ENCODE measurements at regions not wholly inside any gene's neighbourhood (a gene's known extent, or its start where the extent isn't known, plus 50 kb on each side); places are given as distances from the start of the nearest gene placed in this dataset.

GRCh38 chr13:97526556-97526955 is 92.6 kb downstream of the RAP2A start (continued):
- TF ChIP-seq GMEB1 (CRISPR knock-in tag; IDR thresholded peaks at IDR 0.05; ENCODE audit: borderline replicate concordance) (no peak), EZH2 (conservative IDR thresholded peaks at IDR 0.05; ENCODE audit: low read depth, low read length) (no peak), MED1 (CRISPR knock-in tag; IDR thresholded peaks at IDR 0.05) (no peak), SIX4 (CRISPR knock-in tag; IDR thresholded peaks at IDR 0.05) (no peak)

GRCh38 chr13:97528518-97528917 is 94.5 kb downstream of the RAP2A start:
- Histone ChIP-seq H4K20me1 (ENCODE audit: insufficient read depth, low read length) (no peaks in the 10 kb centered on the region), H3K4me3 (replicated peaks in 1 of 3; ENCODE audit: insufficient read depth in 1 of 3, low read depth in 2 of 3, low read length in 3 of 3) (no peak overlapping the region), H3K27ac (ENCODE audit: extremely low read length, insufficient read depth, low read length) (no peak overlapping the region), H3K27me3 (ENCODE audit: control insufficient read depth in 1 of 2, insufficient read depth in 2 of 2, low read length in 2 of 2) (no peaks in the 10 kb centered on the region), H3K36me3 (replicated peaks in 1 of 2; ENCODE audit: control insufficient read depth in 1 of 2, insufficient read depth in 2 of 2, low read length in 2 of 2) (no peaks in the 10 kb centered on the region), H3K79me2 (ENCODE audit: insufficient read depth, low read length) (no peaks in the 10 kb centered on the region), H2AFZ (ENCODE audit: low read length) (no peak overlapping the region), H3K9me3 (ENCODE audit: low read length) (no peaks in the 10 kb centered on the region), H3K9ac (ENCODE audit: insufficient read depth, low read depth, low read length) (no peak overlapping the region), H3K4me2 (ENCODE audit: low read depth, low read length) (no peak overlapping the region), H3K4me1 (ENCODE audit: insufficient read depth, low read length) (peaks cover 5% of the 10 kb centered on the region; the same call in 1 of the 2 replicates)
- POLR2A ChIA-PET, result no interaction called here
- no peak for DNase-seq (ENCODE audit: low spot score)
- BruUV-seq (replicated peaks), result no TSS peak
- no peak for ATAC-seq
- in situ Hi-C loops (cut with HindIII; ENCODE audit: extremely low pct_ligation_motif_present, low pct_unique_long_range_greater_than_20kb) (no loop called here), intact Hi-C loops (cut with micrococcal nuclease; ENCODE audit: unreplicated experiment) (no loop called here)
- CTCF ChIA-PET (ENCODE audit: low intra/inter-chr PET ratio, low total read pairs), result no interaction called here
- no peak for FAIRE-seq
- 33% methylated on average over 1 of the region's 1 CpG for WGBS (ENCODE audit: low lambda C conversion rate)
- TF ChIP-seq MAFK (conservative IDR thresholded peaks at IDR 0.05 in 1 of 2, IDR thresholded peaks at IDR 0.05 in 1 of 2; ENCODE audit: low read length in 2 of 2) (0 out of 4 replicates have a peak, but pooled peaks of 1 of the 2 experiments have one; percentile 1), NFE2L2 (IDR thresholded peaks at IDR 0.05; ENCODE audit: low read length) (peak; percentile 70), DBP (CRISPR knock-in tag; IDR thresholded peaks at IDR 0.05; ENCODE audit: not compliant biosample characterization) (no peak), TERF1 (CRISPR knock-in tag; IDR thresholded peaks at IDR 0.05) (no peak), ZNF891 (CRISPR knock-in tag; IDR thresholded peaks at IDR 0.05) (no peak), ATF5 (CRISPR knock-in tag; IDR thresholded peaks at IDR 0.05; ENCODE audit: low read depth) (no peak)
